ENCODE measurements at regions not wholly inside any gene's neighbourhood (a gene's known extent, or its start where the extent isn't known, plus 50 kb on each side); places are given as distances from the start of the nearest gene placed in this dataset.

DNA sequence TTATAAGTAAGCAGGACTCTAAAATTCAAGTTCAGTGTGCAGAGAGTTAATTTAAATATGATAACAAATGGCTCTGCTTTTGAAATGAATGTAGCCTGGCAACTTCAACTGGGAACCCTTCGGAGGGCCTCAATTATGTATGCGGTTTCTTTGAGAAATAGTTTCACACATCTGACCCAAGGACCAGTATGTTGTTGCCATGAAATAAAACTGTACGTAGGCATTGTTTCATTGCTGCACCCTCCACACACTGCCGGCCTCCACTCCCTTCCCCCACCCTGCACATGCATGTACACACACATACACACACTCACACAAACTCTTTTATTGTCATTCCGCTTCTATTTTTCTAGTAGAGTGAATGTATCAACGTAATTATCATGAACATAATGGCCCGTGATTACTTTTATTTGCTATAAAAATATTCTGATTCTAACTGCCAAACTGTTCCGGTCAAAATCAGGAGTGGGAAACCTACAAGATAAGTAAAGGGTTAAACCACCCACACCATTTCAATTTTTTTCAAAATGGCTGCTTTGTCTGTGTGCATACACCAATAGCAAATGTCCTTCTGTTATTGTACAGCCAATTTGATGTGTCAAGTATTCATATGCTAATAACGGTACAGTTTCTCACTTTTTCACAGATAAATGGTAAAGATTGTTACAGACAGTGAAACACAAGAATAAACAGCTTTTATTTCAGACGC, 215.5 kb upstream of the TMEM161B start:
- H3K9me3 Mint-ChIP-seq (ENCODE audit: low read depth, unreplicated experiment), result no peaks in the 10 kb centered on the region
- no peaks in the 10 kb centered on the region for H3K27me3 Mint-ChIP-seq (ENCODE audit: unreplicated experiment)
- intact Hi-C loops (cut with micrococcal nuclease; ENCODE audit: unreplicated experiment), result no loop called here
- H3K27ac Mint-ChIP-seq (ENCODE audit: unreplicated experiment), result no peak overlapping the region
- no TSS peak for BruUV-seq (replicated peaks)
- no peak overlapping the region for H3K4me3 Mint-ChIP-seq (ENCODE audit: low read depth, unreplicated experiment)
- no peaks in the 10 kb centered on the region for H3K4me1 Mint-ChIP-seq (ENCODE audit: low read depth, unreplicated experiment)
- CTCF ChIA-PET, result interaction anchor here (0.7 kb wide), 1 partner anchor 46 kb away, joined by 4 read pairs; no protein-coding TSS in a partner anchor
- no peak for DNase-seq
- H3K36me3 Mint-ChIP-seq (ENCODE audit: insufficient read depth, unreplicated experiment), result no peaks in the 10 kb centered on the region
- TF ChIP-seq, protein P1, sequence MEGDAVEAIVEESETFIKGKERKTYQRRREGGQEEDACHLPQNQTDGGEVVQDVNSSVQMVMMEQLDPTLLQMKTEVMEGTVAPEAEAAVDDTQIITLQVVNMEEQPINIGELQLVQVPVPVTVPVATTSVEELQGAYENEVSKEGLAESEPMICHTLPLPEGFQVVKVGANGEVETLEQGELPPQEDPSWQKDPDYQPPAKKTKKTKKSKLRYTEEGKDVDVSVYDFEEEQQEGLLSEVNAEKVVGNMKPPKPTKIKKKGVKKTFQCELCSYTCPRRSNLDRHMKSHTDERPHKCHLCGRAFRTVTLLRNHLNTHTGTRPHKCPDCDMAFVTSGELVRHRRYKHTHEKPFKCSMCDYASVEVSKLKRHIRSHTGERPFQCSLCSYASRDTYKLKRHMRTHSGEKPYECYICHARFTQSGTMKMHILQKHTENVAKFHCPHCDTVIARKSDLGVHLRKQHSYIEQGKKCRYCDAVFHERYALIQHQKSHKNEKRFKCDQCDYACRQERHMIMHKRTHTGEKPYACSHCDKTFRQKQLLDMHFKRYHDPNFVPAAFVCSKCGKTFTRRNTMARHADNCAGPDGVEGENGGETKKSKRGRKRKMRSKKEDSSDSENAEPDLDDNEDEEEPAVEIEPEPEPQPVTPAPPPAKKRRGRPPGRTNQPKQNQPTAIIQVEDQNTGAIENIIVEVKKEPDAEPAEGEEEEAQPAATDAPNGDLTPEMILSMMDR (IDR thresholded peaks at IDR 0.05; ENCODE audit: unreplicated experiment), result no peak

DNA sequence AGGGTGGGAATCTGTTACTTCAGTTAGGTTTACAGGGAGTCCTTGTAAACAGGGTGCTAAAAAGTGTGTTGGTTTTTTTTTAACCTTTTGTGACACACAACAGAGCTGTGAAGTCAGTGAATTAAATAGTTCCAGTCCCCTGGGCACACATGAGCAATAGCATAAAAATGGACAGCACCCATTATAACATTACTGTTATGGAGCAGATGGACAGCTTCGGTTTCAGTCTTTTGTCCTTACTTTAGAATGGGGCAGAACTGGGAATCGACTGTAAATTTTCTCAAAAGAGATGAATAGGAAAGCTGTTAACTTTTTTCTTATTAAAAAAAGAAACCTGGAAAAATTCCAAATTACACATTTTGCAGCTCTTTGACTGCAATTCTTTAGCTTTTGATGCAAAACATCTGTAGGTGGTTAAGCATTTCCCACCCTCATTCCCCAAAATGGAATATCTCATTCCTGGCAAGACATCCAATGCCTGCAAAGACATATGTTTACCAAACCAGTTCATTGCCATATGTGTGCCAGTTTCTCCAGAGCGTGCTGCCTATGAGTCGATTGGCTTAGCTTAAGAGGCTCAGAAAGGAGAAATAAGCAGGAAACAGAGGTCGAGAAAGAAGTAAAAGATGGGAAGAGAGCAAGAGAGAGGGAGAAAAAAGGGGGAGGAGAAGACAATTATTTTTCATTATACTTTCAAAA, 212.3 kb upstream of the TMEM161B start:
- H3K9me3 Mint-ChIP-seq (ENCODE audit: low read depth, unreplicated experiment), result no peaks in the 10 kb centered on the region
- no peaks in the 10 kb centered on the region for H3K36me3 Mint-ChIP-seq (ENCODE audit: insufficient read depth, unreplicated experiment)
- no peaks in the 10 kb centered on the region for H3K27me3 Mint-ChIP-seq (ENCODE audit: unreplicated experiment)
- no TSS peak for BruUV-seq (replicated peaks)
- TF ChIP-seq, protein P1 (IDR thresholded peaks at IDR 0.05; ENCODE audit: unreplicated experiment), result no peak
- H3K4me3 Mint-ChIP-seq (ENCODE audit: low read depth, unreplicated experiment), result no peak overlapping the region
- CTCF ChIA-PET, result interaction anchor here (0.7 kb wide), 1 partner anchor 361 kb away, joined by 3 read pairs; no protein-coding TSS in a partner anchor
- no peak for DNase-seq
- intact Hi-C loops (cut with micrococcal nuclease; ENCODE audit: unreplicated experiment), result no loop called here
- H3K27ac Mint-ChIP-seq (ENCODE audit: unreplicated experiment), result no peak overlapping the region
- no peaks in the 10 kb centered on the region for H3K4me1 Mint-ChIP-seq (ENCODE audit: low read depth, unreplicated experiment)

DNA sequence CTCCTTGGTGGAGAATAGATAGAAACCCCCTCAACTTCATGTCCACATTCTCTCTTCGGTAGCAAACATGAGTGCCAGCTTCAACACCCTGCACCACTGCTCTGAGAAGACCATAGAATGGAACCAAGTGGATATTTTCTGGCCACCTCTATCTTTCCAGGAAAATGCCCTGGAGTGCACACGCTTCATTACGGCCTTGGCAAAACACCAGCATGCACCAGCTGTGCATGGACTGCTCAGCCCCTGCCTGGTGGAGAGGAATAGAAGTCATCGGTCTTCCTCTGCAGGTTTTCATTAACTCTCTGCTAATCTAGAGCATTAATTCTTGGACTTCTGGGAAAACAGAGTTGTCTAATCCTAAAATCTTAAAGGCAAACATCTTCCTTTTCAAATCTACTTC, 211.6 kb upstream of the TMEM161B start:
- CTCF ChIA-PET, result interaction anchor here (0.6 to 0.7 kb wide), 2 partner anchors 69 to 360 kb away, joined by 3 to 4 read pairs; no protein-coding TSS in a partner anchor
- intact Hi-C loops (cut with micrococcal nuclease; ENCODE audit: unreplicated experiment), result no loop called here
- TF ChIP-seq, protein P1 (IDR thresholded peaks at IDR 0.05; ENCODE audit: unreplicated experiment), result no peak
- no peak for DNase-seq
- BruUV-seq (replicated peaks), result no TSS peak
- Mint-ChIP-seq H3K4me3 (ENCODE audit: low read depth, unreplicated experiment) (no peak overlapping the region), H3K27ac (ENCODE audit: unreplicated experiment) (no peak overlapping the region), H3K36me3 (ENCODE audit: insufficient read depth, unreplicated experiment) (no peaks in the 10 kb centered on the region), H3K4me1 (ENCODE audit: low read depth, unreplicated experiment) (no peaks in the 10 kb centered on the region), H3K27me3 (ENCODE audit: unreplicated experiment) (no peaks in the 10 kb centered on the region), H3K9me3 (ENCODE audit: low read depth, unreplicated experiment) (no peaks in the 10 kb centered on the region)

DNA sequence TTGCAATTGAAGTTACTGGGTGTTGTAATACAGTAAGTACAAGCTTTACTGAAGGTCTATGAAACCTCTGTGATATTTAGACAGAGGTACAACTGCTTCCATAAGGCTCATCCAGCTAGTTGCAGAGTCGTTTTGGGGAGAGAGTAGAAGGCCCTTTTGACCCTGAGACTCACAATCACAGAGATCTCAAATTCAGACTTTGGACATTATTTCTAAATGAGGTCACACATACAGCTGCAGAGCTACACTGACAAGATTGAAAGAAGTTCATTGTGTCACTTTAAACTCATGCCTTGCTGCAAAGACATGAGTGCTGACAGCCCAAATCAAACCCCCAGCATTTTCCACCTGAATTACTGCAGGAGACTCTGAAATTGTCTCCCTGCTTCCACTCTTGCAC, 205.9 kb upstream of the TMEM161B start:
- H3K27ac Mint-ChIP-seq (ENCODE audit: unreplicated experiment), result no peak overlapping the region
- peaks cover 7% of the 10 kb centered on the region for H3K4me1 Mint-ChIP-seq (ENCODE audit: low read depth, unreplicated experiment)
- CTCF ChIA-PET, result interaction anchor here (0.6 kb wide), 1 partner anchor 10 kb away, joined by 4 read pairs; no protein-coding TSS in a partner anchor
- DNase-seq, result no peak
- no peak overlapping the region for H3K4me3 Mint-ChIP-seq (ENCODE audit: low read depth, unreplicated experiment)
- intact Hi-C loops (cut with micrococcal nuclease; ENCODE audit: unreplicated experiment), result no loop called here
- no TSS peak for BruUV-seq (replicated peaks)
- TF ChIP-seq, protein P1 (IDR thresholded peaks at IDR 0.05; ENCODE audit: unreplicated experiment), result no peak
- peaks cover 5% of the 10 kb centered on the region for H3K9me3 Mint-ChIP-seq (ENCODE audit: low read depth, unreplicated experiment)
- no peaks in the 10 kb centered on the region for H3K36me3 Mint-ChIP-seq (ENCODE audit: insufficient read depth, unreplicated experiment)
- H3K27me3 Mint-ChIP-seq (ENCODE audit: unreplicated experiment), result no peaks in the 10 kb centered on the region
